OCI-LY1 (cell line): ENCODE measurements at regions not wholly inside any gene's neighbourhood (a gene's known extent, or its start where the extent isn't known, plus 50 kb on each side); places are given as distances from the start of the nearest gene placed in this dataset.

Source experiments
- H2AFZ ChIP-seq: fragments of 200-600 bp; sonication (generic), shearing (Covaris generic); 2 replicates; pipeline ENCODE4 v1.6.0; 2014; ENCODE audit warnings: antibody characterized with exemption, mild to moderate bottlenecking, low read length
- H3F3A ChIP-seq: fragments of 200-600 bp; sonication (generic), shearing (Covaris generic); 2 replicates; pipeline ENCODE4 v1.6.0; 2014; ENCODE audit warnings: mild to moderate bottlenecking, antibody characterized with exemption, low read length, moderate library complexity; ENCODE audit not compliant: insufficient read depth
- H3K27ac ChIP-seq: fragments of 200-600 bp; sonication (generic); 2 replicates; pipeline ENCODE4 v1.5.1; 2014; ENCODE audit warnings: low read length, mixed run types, mild to moderate bottlenecking, low read depth; ENCODE audit not compliant: poor library complexity, severe bottlenecking
- H3K27me3 ChIP-seq: fragments of 200-600 bp; sonication (generic); 2 replicates; pipeline ENCODE4 v1.6.0; 2014; ENCODE audit warnings: antibody characterized with exemption, mild to moderate bottlenecking, low read length, moderate library complexity; ENCODE audit not compliant: insufficient read depth
- H3K36me3 ChIP-seq: fragments of 200-600 bp; sonication (generic); 2 replicates; pipeline ENCODE4 v1.6.1; 2014; ENCODE audit warnings: mild to moderate bottlenecking, antibody characterized with exemption, low read length, moderate library complexity, mixed read lengths; ENCODE audit not compliant: insufficient read depth
- H3K4me1 ChIP-seq: fragments of 200-600 bp; sonication (generic); 2 replicates; pipeline ENCODE4 v1.5.1; 2014; ENCODE audit warnings: mild to moderate bottlenecking, low read length, moderate library complexity; ENCODE audit not compliant: insufficient read depth, severe bottlenecking
- H3K4me2 ChIP-seq: fragments of 200-600 bp; sonication (generic), shearing (Covaris generic); 2 replicates; pipeline ENCODE4 v1.6.1; 2014; ENCODE audit warnings: low read length
- H3K4me3 ChIP-seq: fragments of 200-600 bp; sonication (generic); 2 replicates; pipeline ENCODE4 v1.5.1; 2014; ENCODE audit warnings: low read length, low read depth, mild to moderate bottlenecking, mixed read lengths; ENCODE audit not compliant: poor library complexity, severe bottlenecking
- H3K79me2 ChIP-seq: fragments of 200-600 bp; shearing (Covaris generic); 2 replicates; pipeline ENCODE4 v1.6.1; 2016; ENCODE audit warnings: mixed run types, low read length, mixed read lengths; ENCODE audit not compliant: insufficient read depth
- H3K9ac ChIP-seq: fragments of 200-600 bp; sonication (generic), shearing (Covaris generic); 2 replicates; pipeline ENCODE4 v1.6.1; 2014; ENCODE audit warnings: mild to moderate bottlenecking, low read length, mixed read lengths
- H3K9me2 ChIP-seq: fragments of 200-600 bp; sonication (generic), shearing (Covaris generic); 2 replicates; pipeline ENCODE4 v1.6.1; 2014; ENCODE audit warnings: low read depth, mild to moderate bottlenecking, low read length, mixed read lengths
- H3K9me3 ChIP-seq: fragments of 200-600 bp; shearing (Covaris generic); 2 replicates; pipeline ENCODE4 v1.6.1; 2014; ENCODE audit warnings: low read length, mixed read lengths
- H4K20me1 ChIP-seq: fragments of 200-600 bp; sonication (generic), shearing (Covaris generic); 2 replicates; pipeline ENCODE4 v1.6.0; 2016; ENCODE audit warnings: mild to moderate bottlenecking, low read length; ENCODE audit not compliant: insufficient read depth
- CTCF ChIP-seq: fragments of 200-600 bp; sonication (generic), shearing (Covaris generic); IDR thresholded peaks from 2 replicates; pipeline ENCODE4 v1.5.1; 2017; ENCODE audit warnings: mild to moderate bottlenecking, antibody characterized with exemption, low read length, moderate library complexity, mixed read lengths
- EZH2 ChIP-seq: fragments of 200-600 bp; sonication (generic), shearing (Covaris generic); IDR thresholded peaks from 2 replicates; pipeline ENCODE4 v1.8.0; 2017; ENCODE audit warnings: borderline replicate concordance, mixed run types, mild to moderate bottlenecking, antibody characterized with exemption, low read length, moderate library complexity, mixed read lengths

GRCh38 chr5:61965069-61965468 lies 340.9 kb upstream of the KIF2A start:
- Histone ChIP-seq H3F3A (no peaks in the 10 kb centered on the region), H4K20me1 (no peaks in the 10 kb centered on the region), H3K27me3 (no peaks in the 10 kb centered on the region), H3K9ac (no peak overlapping the region), H3K9me3 (no peaks in the 10 kb centered on the region), H3K4me3 (no peak overlapping the region), H3K36me3 (no peaks in the 10 kb centered on the region), H3K79me2 (no peaks in the 10 kb centered on the region), H2AFZ (no peak overlapping the region), H3K9me2 (no peaks in the 10 kb centered on the region), H3K27ac (no peak overlapping the region), H3K4me2 (no peak overlapping the region), H3K4me1 (no peaks in the 10 kb centered on the region)
- TF ChIP-seq EZH2, result no peak
- no peak for TF ChIP-seq CTCF

- TF ChIP-seq EZH2 (no peak), CTCF (no peak)
- H3K36me3 ChIP-seq, result no peaks in the 10 kb centered on the region
- H3K4me2 ChIP-seq, result no peak overlapping the region
Measured at GRCh38 chr5:61965490-61965889, 340.5 kb upstream of the KIF2A start.

GRCh38 chr5:61966296-61966955 lies 339.6 kb upstream of the KIF2A start:
- H3K9me2 ChIP-seq, result no peaks in the 10 kb centered on the region

More at GRCh38 chr5:61965490-61965889, 340.5 kb upstream of the KIF2A start:
- Histone ChIP-seq H3K9me3 (no peaks in the 10 kb centered on the region), H3K9ac (no peak overlapping the region), H3K9me2 (no peaks in the 10 kb centered on the region), H3K27me3 (no peaks in the 10 kb centered on the region), H2AFZ (no peak overlapping the region), H3K27ac (no peak overlapping the region), H3K79me2 (no peaks in the 10 kb centered on the region), H4K20me1 (no peaks in the 10 kb centered on the region), H3K4me3 (no peak overlapping the region), H3K4me1 (no peaks in the 10 kb centered on the region), H3F3A (no peaks in the 10 kb centered on the region)

More at GRCh38 chr5:61966296-61966955, 339.6 kb upstream of the KIF2A start:
- Histone ChIP-seq H3K4me3 (no peak overlapping the region), H3K27ac (no peak overlapping the region), H2AFZ (no peak overlapping the region), H3K9me3 (no peaks in the 10 kb centered on the region), H3K36me3 (no peaks in the 10 kb centered on the region), H4K20me1 (no peaks in the 10 kb centered on the region), H3F3A (no peaks in the 10 kb centered on the region), H3K4me1 (no peaks in the 10 kb centered on the region), H3K4me2 (no peak overlapping the region), H3K79me2 (no peaks in the 10 kb centered on the region), H3K9ac (no peak overlapping the region), H3K27me3 (no peaks in the 10 kb centered on the region)
- TF ChIP-seq CTCF (no peak), EZH2 (no peak)
